ENCODE measurements at regions not wholly inside any gene's neighbourhood (a gene's known extent, or its start where the extent isn't known, plus 50 kb on each side); places are given as distances from the start of the nearest gene placed in this dataset.

DNA sequence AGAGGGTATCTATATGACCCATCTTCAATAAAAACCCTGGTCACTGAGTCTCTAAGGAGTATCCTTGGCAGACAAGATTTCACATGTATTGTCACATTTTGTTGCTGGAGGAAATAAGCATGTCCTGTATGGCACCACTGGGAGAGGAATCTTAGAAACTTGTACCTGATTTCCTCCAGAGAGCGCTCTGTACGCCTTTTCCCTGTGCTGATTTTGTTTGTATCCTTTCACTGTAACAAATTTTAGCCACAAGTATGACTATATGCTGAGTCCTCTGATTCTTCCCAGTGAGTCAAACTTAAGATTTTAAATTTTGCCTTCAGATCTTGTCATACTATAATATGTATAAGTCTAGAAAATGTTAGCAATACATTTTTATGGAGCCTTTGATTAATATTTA lies 102.8 kb downstream of the ITIH6 start:
- TF ChIP-seq, protein P1, sequence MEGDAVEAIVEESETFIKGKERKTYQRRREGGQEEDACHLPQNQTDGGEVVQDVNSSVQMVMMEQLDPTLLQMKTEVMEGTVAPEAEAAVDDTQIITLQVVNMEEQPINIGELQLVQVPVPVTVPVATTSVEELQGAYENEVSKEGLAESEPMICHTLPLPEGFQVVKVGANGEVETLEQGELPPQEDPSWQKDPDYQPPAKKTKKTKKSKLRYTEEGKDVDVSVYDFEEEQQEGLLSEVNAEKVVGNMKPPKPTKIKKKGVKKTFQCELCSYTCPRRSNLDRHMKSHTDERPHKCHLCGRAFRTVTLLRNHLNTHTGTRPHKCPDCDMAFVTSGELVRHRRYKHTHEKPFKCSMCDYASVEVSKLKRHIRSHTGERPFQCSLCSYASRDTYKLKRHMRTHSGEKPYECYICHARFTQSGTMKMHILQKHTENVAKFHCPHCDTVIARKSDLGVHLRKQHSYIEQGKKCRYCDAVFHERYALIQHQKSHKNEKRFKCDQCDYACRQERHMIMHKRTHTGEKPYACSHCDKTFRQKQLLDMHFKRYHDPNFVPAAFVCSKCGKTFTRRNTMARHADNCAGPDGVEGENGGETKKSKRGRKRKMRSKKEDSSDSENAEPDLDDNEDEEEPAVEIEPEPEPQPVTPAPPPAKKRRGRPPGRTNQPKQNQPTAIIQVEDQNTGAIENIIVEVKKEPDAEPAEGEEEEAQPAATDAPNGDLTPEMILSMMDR (IDR thresholded peaks at IDR 0.05; ENCODE audit: insufficient read depth, low read length, poor library complexity, severe bottlenecking) = no peak
- TF ChIP-seq EZH2phosphoT487 (conservative IDR thresholded peaks at IDR 0.05; ENCODE audit: low read length) = no peak

Measured in SU-DHL-6 (cell line).